ENCODE measurements at regions not wholly inside any gene's neighbourhood (a gene's known extent, or its start where the extent isn't known, plus 50 kb on each side); places are given as distances from the start of the nearest gene placed in this dataset.
"Not testable (repeated sequence)": the region's sequence is repeated elsewhere in the genome, so short reads cannot be mapped to it uniquely, and the experiment has no call there.

DNA sequence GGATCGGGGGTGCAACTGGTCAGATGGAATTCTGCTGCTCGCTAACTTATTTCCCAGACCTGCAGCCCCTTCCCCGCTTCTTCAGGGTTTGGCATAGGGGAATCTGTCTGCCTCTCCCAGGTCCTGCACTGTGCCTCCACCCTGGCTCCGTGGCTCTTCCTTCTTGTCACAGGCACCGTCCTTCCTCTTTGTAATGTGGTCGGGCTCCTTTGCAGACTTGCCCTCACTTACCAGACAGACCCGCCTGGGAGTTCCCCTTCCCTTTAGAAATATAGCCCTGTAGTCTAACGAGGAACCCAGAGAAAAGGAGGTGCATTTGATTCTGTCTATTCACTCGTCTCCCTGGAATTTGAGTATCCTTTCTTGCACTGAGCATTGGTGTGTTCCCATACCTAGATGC lies 63.9 kb upstream of the PAX8 start:
- peak in 16 of 35 experiments; percentile 0 to 38 (median 7) for DNase-seq
- Mint-ChIP-seq H3K27me3 (peaks cover 16% of the 10 kb centered on the region in 2 donors), H3K36me3 (no peaks in the 10 kb centered on the region), H3K9me3 (no peaks in the 10 kb centered on the region), H3K4me1 (peaks cover 7 to 9% (median 7%) of the 10 kb centered on the region in 3 donors), H3K27ac (no peak overlapping the region), H3K4me3 (no peak overlapping the region)
- no peak overlapping the region for H3K27ac ChIP-seq (ENCODE audit: low read length)
- no peaks in the 10 kb centered on the region for H3K9me3 ChIP-seq
- H3K4me1 ChIP-seq (ENCODE audit: control insufficient read depth in 1 of 2, extremely low read depth in 1 of 2, insufficient read depth in 2 of 2, low read length in 2 of 2), result peaks cover 4% of the 10 kb centered on the region in 2 experiments
- ChIA-PET CTCF (no interaction called here), POLR2A (no interaction called here)
- H3K4me3 ChIP-seq (ENCODE audit: control insufficient read depth in 1 of 2, extremely low read depth in 1 of 2, low read length in 1 of 2), result no peak overlapping the region
- peaks cover 0 to 20% of the 10 kb centered on the region in 2 experiments for H3K27me3 ChIP-seq (replicated peaks in 1 of 2; ENCODE audit: control insufficient read depth in 2 of 2, extremely low read depth in 1 of 2, insufficient read depth in 2 of 2, low read length in 1 of 2)
- WGBS (ENCODE audit: insufficient coverage), result 44% methylated on average over 4 of the region's 9 CpGs
- ATAC-seq (replicated peaks in 1 of 4), result peak; percentile 56 to 91 (median 66)
- no peaks in the 10 kb centered on the region for H3K36me3 ChIP-seq (ENCODE audit: control insufficient read depth in 2 of 2, extremely low read depth in 1 of 2, insufficient read depth in 1 of 2, low read length in 1 of 2)

DNA sequence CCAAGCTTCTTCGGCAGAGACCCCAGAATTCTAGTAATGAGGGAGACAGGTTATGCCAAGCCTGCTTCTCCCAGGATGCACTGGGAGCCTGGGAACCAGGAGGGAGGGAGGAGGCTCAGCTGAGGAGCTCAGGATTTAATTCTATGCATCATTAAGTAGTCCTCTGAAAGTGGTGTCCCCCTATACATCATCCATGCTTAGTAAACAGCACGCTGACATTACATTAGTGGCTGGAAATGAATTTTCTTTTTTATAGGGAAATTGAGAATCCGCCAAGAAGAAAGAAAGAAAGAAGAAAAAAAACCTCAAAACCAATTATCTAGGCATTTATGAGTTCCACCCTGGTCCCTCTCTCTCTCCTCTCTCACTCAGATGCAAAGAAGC lies 63.1 kb upstream of the PAX8 start:
- H3K9me3 Mint-ChIP-seq; H3K4me1 ChIP-seq (ENCODE audit: control insufficient read depth in 1 of 2, extremely low read depth in 1 of 2, insufficient read depth in 2 of 2, low read length in 2 of 2); H3K36me3 ChIP-seq (ENCODE audit: control insufficient read depth in 2 of 2, extremely low read depth in 1 of 2, insufficient read depth in 1 of 2, low read length in 1 of 2); ATAC-seq (replicated peaks in 1 of 4); CTCF ChIA-PET; H3K27ac ChIP-seq (ENCODE audit: low read length); DNase-seq; POLR2A ChIA-PET; H3K27ac Mint-ChIP-seq; H3K4me1 Mint-ChIP-seq; H3K4me3 ChIP-seq (ENCODE audit: control insufficient read depth in 1 of 2, extremely low read depth in 1 of 2, low read length in 1 of 2); H3K36me3 Mint-ChIP-seq; H3K9me3 ChIP-seq; H3K4me3 Mint-ChIP-seq: not testable (repeated sequence)
- WGBS (ENCODE audit: insufficient coverage), result no CpG with 5 or more reads among the region's 3 CpGs
- H3K27me3 Mint-ChIP-seq, result peaks cover 18 to 21% of the 10 kb centered on the region in 2 donors
- peaks cover 0 to 24% of the 10 kb centered on the region in 2 experiments for H3K27me3 ChIP-seq (replicated peaks in 1 of 2; ENCODE audit: control insufficient read depth in 2 of 2, extremely low read depth in 1 of 2, insufficient read depth in 2 of 2, low read length in 1 of 2)

DNA sequence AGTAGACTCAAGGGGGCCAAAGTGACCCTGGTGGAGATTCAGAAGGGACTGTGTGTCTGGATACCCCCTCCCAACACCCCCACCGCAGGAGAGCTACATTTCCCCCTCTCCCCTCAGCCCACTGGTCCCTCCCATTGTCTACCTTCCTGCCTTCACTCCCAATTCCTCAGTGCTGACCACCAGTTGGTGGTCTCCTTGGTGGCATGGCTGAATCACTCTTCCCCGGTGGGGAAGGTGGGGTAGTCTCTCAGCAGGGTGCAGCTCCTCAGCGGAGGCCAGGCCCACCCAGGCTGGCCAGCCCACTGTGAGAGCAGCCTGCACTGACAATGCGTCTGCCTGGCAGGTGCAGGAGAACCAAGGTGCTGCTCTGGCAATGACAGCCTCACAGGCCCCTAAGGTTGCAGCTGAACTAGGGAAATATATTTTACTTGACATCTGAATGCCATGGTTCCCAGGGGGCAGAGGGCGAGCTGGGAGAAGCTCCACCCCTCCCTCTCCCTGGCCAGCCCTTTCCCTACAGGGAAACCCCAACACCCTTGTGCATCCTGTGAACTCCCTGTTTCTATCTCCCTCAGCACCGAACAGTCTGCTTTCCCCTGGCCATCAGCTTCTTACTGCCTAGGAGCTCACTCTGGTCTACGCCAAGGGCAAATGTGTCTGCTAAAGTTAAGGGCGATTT lies 62.6 kb upstream of the PAX8 start:
- no peaks in the 10 kb centered on the region for H3K36me3 ChIP-seq (ENCODE audit: control insufficient read depth in 2 of 2, extremely low read depth in 1 of 2, insufficient read depth in 1 of 2, low read length in 1 of 2)
- Mint-ChIP-seq H3K4me3 (no peak overlapping the region), H3K9me3 (no peaks in the 10 kb centered on the region), H3K27me3 (peaks cover 23 to 25% of the 10 kb centered on the region in 2 donors), H3K4me1 (peaks cover 7 to 9% (median 7%) of the 10 kb centered on the region in 3 donors), H3K36me3 (no peaks in the 10 kb centered on the region), H3K27ac (no peak overlapping the region)
- 85% methylated on average over 2 of the region's 8 CpGs for WGBS (ENCODE audit: insufficient coverage)
- ATAC-seq (replicated peaks in 1 of 4) (no peak), DNase-seq (no peak)
- H3K4me1 ChIP-seq (ENCODE audit: control insufficient read depth in 1 of 2, extremely low read depth in 1 of 2, insufficient read depth in 2 of 2, low read length in 2 of 2), result peaks cover 4% of the 10 kb centered on the region in 2 experiments
- POLR2A ChIA-PET, result no interaction called here
- H3K27me3 ChIP-seq (replicated peaks in 1 of 2; ENCODE audit: control insufficient read depth in 2 of 2, extremely low read depth in 1 of 2, insufficient read depth in 2 of 2, low read length in 1 of 2), result peaks cover 0 to 24% of the 10 kb centered on the region in 2 experiments
- no peak overlapping the region for H3K27ac ChIP-seq (ENCODE audit: low read length)
- no peak overlapping the region for H3K4me3 ChIP-seq (ENCODE audit: control insufficient read depth in 1 of 2, extremely low read depth in 1 of 2, low read length in 1 of 2)
- CTCF ChIA-PET, result no interaction called here
- no peaks in the 10 kb centered on the region for H3K9me3 ChIP-seq

DNA sequence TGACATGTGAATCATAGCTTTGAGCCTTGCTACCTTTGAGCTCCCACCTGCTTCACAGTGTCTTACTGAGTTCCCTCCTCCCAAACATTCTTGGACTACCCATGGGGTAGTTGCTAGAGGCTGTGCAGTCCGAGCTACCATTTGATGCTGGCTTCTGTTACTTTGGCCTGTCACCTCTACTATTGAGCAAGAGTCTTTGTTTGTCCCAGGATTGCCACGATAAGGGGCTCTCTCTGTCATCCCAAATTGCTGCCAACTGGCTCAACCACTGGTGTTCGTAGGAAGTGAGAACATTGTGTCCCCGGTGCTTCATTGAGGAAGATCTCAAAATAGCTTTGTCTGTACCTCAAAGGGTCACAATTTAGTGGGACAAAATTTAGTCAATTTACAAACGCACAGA lies 59.1 kb upstream of the PAX8 start:
- Histone ChIP-seq H3K27me3 (replicated peaks in 1 of 2; ENCODE audit: control insufficient read depth in 2 of 2, extremely low read depth in 1 of 2, insufficient read depth in 2 of 2, low read length in 1 of 2) (peaks cover 0 to 27% of the 10 kb centered on the region in 2 experiments), H3K9me3 (no peaks in the 10 kb centered on the region), H3K36me3 (ENCODE audit: control insufficient read depth in 2 of 2, extremely low read depth in 1 of 2, insufficient read depth in 1 of 2, low read length in 1 of 2) (no peaks in the 10 kb centered on the region), H3K27ac (ENCODE audit: low read length) (no peak overlapping the region), H3K4me1 (ENCODE audit: control insufficient read depth in 1 of 2, extremely low read depth in 1 of 2, insufficient read depth in 2 of 2, low read length in 2 of 2) (peaks cover 2 to 4% of the 10 kb centered on the region in 2 experiments), H3K4me3 (ENCODE audit: control insufficient read depth in 1 of 2, extremely low read depth in 1 of 2, low read length in 1 of 2) (no peak overlapping the region)
- WGBS (ENCODE audit: insufficient coverage), result 55% methylated on average over 4 of the region's 5 CpGs
- POLR2A ChIA-PET, result no interaction called here
- no peak overlapping the region for H3K4me3 Mint-ChIP-seq
- H3K27me3 Mint-ChIP-seq, result peaks cover 11 to 21% of the 10 kb centered on the region in 2 donors
- H3K36me3 Mint-ChIP-seq, result no peaks in the 10 kb centered on the region
- H3K27ac Mint-ChIP-seq, result no peak overlapping the region
- ATAC-seq (replicated peaks in 1 of 4), result no peak
- H3K4me1 Mint-ChIP-seq, result peaks cover 2 to 5% (median 3%) of the 10 kb centered on the region in 3 donors
- H3K9me3 Mint-ChIP-seq, result no peaks in the 10 kb centered on the region
- CTCF ChIA-PET, result no interaction called here
- no peak for DNase-seq

DNA sequence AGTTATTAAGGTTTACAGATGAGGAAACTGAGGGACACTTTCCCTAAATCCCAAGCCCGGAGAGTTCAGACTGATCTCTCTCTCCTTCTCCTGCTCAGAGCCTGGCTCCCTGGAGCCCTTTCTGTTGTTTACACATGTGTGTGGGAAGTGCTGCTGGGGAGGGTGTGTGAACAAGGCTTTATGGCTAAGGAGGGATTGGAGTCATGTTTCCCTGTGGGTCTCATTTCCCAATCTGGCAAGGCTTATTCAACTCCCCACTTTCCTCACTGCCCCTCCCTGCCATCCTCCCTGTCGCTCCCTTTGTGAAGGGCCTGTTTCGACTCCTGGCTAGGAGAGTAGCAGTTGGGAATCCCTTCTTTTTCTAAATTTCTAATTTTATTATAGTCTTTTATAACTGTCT lies 57.3 kb upstream of the PAX8 start:
- WGBS (ENCODE audit: insufficient coverage), result no CpG with 5 or more reads among the region's 3 CpGs
- not testable (repeated sequence) for ATAC-seq (replicated peaks in 1 of 4); H3K27ac Mint-ChIP-seq

DNA sequence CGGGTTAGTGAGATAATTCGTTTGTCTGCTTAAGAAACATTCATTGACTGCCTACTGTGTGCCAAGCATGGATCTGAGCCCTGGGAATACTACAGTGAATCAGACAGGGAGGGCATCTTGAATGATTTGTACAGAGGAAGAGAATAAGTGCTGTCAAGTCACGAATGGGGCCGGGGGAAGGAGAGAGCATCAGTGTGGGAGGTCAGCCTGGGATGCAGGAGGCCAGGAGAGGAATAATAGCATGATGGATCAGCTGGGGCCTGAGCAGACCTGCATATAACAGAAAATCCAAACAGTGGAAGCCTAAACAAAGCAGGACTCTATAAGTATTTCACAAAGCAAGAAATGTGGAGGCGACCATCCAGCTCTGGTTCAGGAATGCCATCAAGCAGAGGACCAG lies 55.4 kb upstream of the PAX8 start:
- ATAC-seq (replicated peaks in 1 of 4), result no peak
- H3K4me3 Mint-ChIP-seq, result no peak overlapping the region
- peaks cover 0 to 11% of the 10 kb centered on the region in 2 experiments for H3K27me3 ChIP-seq (replicated peaks in 1 of 2; ENCODE audit: control insufficient read depth in 2 of 2, extremely low read depth in 1 of 2, insufficient read depth in 2 of 2, low read length in 1 of 2)
- no peaks in the 10 kb centered on the region for H3K4me1 Mint-ChIP-seq
- no peaks in the 10 kb centered on the region for H3K4me1 ChIP-seq (ENCODE audit: control insufficient read depth in 1 of 2, extremely low read depth in 1 of 2, insufficient read depth in 2 of 2, low read length in 2 of 2)
- no peak overlapping the region for H3K27ac ChIP-seq (ENCODE audit: low read length)
- ChIA-PET CTCF (no interaction called here), POLR2A (no interaction called here)
- no peaks in the 10 kb centered on the region for H3K9me3 ChIP-seq
- no peaks in the 10 kb centered on the region for H3K9me3 Mint-ChIP-seq
- WGBS (ENCODE audit: insufficient coverage), result 70% methylated on average over 5 of the region's 5 CpGs
- no peak for DNase-seq
- H3K4me3 ChIP-seq (ENCODE audit: control insufficient read depth in 1 of 2, extremely low read depth in 1 of 2, low read length in 1 of 2), result no peak overlapping the region
- no peaks in the 10 kb centered on the region for H3K36me3 Mint-ChIP-seq
- H3K27ac Mint-ChIP-seq, result no peak overlapping the region
- peaks cover 7 to 20% of the 10 kb centered on the region in 2 donors for H3K27me3 Mint-ChIP-seq
- H3K36me3 ChIP-seq (ENCODE audit: control insufficient read depth in 2 of 2, extremely low read depth in 1 of 2, insufficient read depth in 1 of 2, low read length in 1 of 2), result no peaks in the 10 kb centered on the region

More for the DNA sequence above, 57.3 kb upstream of the PAX8 start:
- H3K4me1 Mint-ChIP-seq; POLR2A ChIA-PET; H3K4me1 ChIP-seq (ENCODE audit: control insufficient read depth in 1 of 2, extremely low read depth in 1 of 2, insufficient read depth in 2 of 2, low read length in 2 of 2); H3K4me3 Mint-ChIP-seq; DNase-seq; H3K36me3 Mint-ChIP-seq; H3K27ac ChIP-seq (ENCODE audit: low read length); H3K4me3 ChIP-seq (ENCODE audit: control insufficient read depth in 1 of 2, extremely low read depth in 1 of 2, low read length in 1 of 2); H3K9me3 Mint-ChIP-seq; H3K36me3 ChIP-seq (ENCODE audit: control insufficient read depth in 2 of 2, extremely low read depth in 1 of 2, insufficient read depth in 1 of 2, low read length in 1 of 2); H3K9me3 ChIP-seq: not testable (repeated sequence)
- CTCF ChIA-PET, result interaction anchor here in 1 of 2 donors (0.6 kb wide), 1 partner anchor 39 kb away, joined by 6 read pairs; no protein-coding TSS in a partner anchor
- peaks cover 0 to 15% of the 10 kb centered on the region in 2 experiments for H3K27me3 ChIP-seq (replicated peaks in 1 of 2; ENCODE audit: control insufficient read depth in 2 of 2, extremely low read depth in 1 of 2, insufficient read depth in 2 of 2, low read length in 1 of 2)
- H3K27me3 Mint-ChIP-seq, result peaks cover 7 to 24% of the 10 kb centered on the region in 2 donors

Measured in T-cell (primary cell).